ENCODE measurements at regions not wholly inside any gene's neighbourhood (a gene's known extent, or its start where the extent isn't known, plus 50 kb on each side); places are given as distances from the start of the nearest gene placed in this dataset.

DNA sequence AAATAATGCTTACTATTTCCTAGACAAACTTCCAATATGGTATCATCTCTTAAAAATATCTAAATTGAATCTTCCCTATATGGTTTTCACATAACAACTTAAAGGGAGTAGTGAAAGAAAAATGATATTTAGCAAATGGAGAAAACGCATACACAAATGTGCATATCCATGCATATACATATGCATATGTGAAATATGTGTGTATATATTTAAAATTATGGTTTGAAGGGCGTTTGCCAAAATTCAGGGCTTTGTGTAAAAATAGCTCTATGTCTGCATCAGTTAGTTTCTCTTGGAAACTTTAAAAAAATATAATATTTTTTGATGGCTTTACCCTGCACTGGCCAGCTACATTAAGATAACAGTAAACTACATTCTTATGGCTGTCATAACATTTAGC lies 986.7 kb downstream of the BCL11A start:
- TF ChIP-seq, protein P1, sequence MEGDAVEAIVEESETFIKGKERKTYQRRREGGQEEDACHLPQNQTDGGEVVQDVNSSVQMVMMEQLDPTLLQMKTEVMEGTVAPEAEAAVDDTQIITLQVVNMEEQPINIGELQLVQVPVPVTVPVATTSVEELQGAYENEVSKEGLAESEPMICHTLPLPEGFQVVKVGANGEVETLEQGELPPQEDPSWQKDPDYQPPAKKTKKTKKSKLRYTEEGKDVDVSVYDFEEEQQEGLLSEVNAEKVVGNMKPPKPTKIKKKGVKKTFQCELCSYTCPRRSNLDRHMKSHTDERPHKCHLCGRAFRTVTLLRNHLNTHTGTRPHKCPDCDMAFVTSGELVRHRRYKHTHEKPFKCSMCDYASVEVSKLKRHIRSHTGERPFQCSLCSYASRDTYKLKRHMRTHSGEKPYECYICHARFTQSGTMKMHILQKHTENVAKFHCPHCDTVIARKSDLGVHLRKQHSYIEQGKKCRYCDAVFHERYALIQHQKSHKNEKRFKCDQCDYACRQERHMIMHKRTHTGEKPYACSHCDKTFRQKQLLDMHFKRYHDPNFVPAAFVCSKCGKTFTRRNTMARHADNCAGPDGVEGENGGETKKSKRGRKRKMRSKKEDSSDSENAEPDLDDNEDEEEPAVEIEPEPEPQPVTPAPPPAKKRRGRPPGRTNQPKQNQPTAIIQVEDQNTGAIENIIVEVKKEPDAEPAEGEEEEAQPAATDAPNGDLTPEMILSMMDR (IDR thresholded peaks at IDR 0.05) = no peak
- TF ChIP-seq POLR2A (IDR thresholded peaks at IDR 0.05) = no peak

Measured in transverse colon (tissue), 3 donors.